ENCODE measurements at regions not wholly inside any gene's neighbourhood (a gene's known extent, or its start where the extent isn't known, plus 50 kb on each side); places are given as distances from the start of the nearest gene placed in this dataset.

GRCh38 chr12:4975574-4975973 lies 65.9 kb downstream of the KCNA1 start:
- FAIRE-seq: no peak

More at GRCh38 chr12:4975574-4975973, 65.9 kb downstream of the KCNA1 start:
- Histone ChIP-seq H4K20me1 (ENCODE audit: control insufficient read depth, insufficient read depth) (no peaks in the 10 kb centered on the region), H3K4me1 (ENCODE audit: control insufficient read depth, insufficient read depth, low read length) (peaks cover 7% of the 10 kb centered on the region; the same call in 1 of the 2 replicates), H3K27me3 (replicated peaks in 1 of 2; ENCODE audit: control insufficient read depth in 2 of 2, insufficient read depth in 2 of 2, low read length in 1 of 2) (no peaks in the 10 kb centered on the region; a peak in 2 of 4 replicates), H3K4me3 (no peak overlapping the region), H2AFZ (ENCODE audit: control insufficient read depth, low read depth, low read length) (no peak overlapping the region), H3K9ac (ENCODE audit: control insufficient read depth, insufficient read depth, low read length) (no peak overlapping the region), H3K27ac (ENCODE audit: control insufficient read depth, insufficient read depth) (no peak overlapping the region), H3K79me2 (ENCODE audit: control insufficient read depth, insufficient read depth, low read length) (no peaks in the 10 kb centered on the region), H3K4me2 (ENCODE audit: control insufficient read depth, insufficient read depth) (no peak overlapping the region), H3K36me3 (ENCODE audit: control insufficient read depth in 2 of 2, insufficient read depth in 2 of 2, low read length in 1 of 2) (no peaks in the 10 kb centered on the region), H3K9me3 (replicated peaks; ENCODE audit: control insufficient read depth, insufficient read depth, low read length) (no peaks in the 10 kb centered on the region; the same call in 2 of the 3 replicates)
- in situ Hi-C loops (cut with MboI) (no loop called here), intact Hi-C loops (cut with micrococcal nuclease; ENCODE audit: unreplicated experiment) (no loop called here)
- ATAC-seq: no peak
- TF ChIP-seq IKZF2 (IDR thresholded peaks at IDR 0.05) (no peak), TCF3 (IDR thresholded peaks at IDR 0.05; ENCODE audit: borderline replicate concordance, insufficient read depth, low read depth, low read length) (no peak), FOXK2 (IDR thresholded peaks at IDR 0.05) (no peak), PAX8 (IDR thresholded peaks at IDR 0.05) (no peak), TCF12 (IDR thresholded peaks at IDR 0.05; ENCODE audit: low read depth, low read length) (no peak), GABPA (IDR thresholded peaks at IDR 0.05; ENCODE audit: low read depth) (no peak), FOS (IDR thresholded peaks at IDR 0.05; ENCODE audit: borderline replicate concordance, extremely low read depth, insufficient read length) (no peak), MEF2A (IDR thresholded peaks at IDR 0.05; ENCODE audit: insufficient read depth, low read depth, low read length) (no peak), SKIL (IDR thresholded peaks at IDR 0.05; ENCODE audit: low read depth, poor library complexity, severe bottlenecking) (no peak), LARP7 (IDR thresholded peaks at IDR 0.05) (no peak)
- ChIA-PET SMC1A (ENCODE audit: uncharacterized antibody, unreplicated experiment) (interaction anchor here (0.9 to 1.4 kb wide), 2 partner anchors 116 to 118 kb away, joined by 3 read pairs; no protein-coding TSS in a partner anchor), RAD21 (ENCODE audit: unreplicated experiment) (interaction anchor here (1.7 kb wide), 1 partner anchor 118 kb away, joined by 4 read pairs; no protein-coding TSS in a partner anchor), CTCF (interaction anchor here (0.5 to 1.3 kb wide), 4 partner anchors 14 to 127 kb away, joined by 3 to 6 read pairs (median 3); no protein-coding TSS in a partner anchor), POLR2A (no interaction called here)
- BruUV-seq (replicated peaks): no TSS peak
- DNase-seq (ENCODE audit: low read depth, low spot score): no peak
- 67% methylated on average over 12 of the region's 12 CpGs for WGBS (ENCODE audit: insufficient coverage, insufficient replicate concordance, low lambda C conversion rate, missing lambda C conversion rate)

Measured in GM12878 (cell line).